D721Med (cell line): ENCODE measurements at regions not wholly inside any gene's neighbourhood (a gene's known extent, or its start where the extent isn't known, plus 50 kb on each side); places are given as distances from the start of the nearest gene placed in this dataset.

ENCODE experiments used
- DNase-seq: peaks from one replicate; pipeline ENCODE4 v3.0.0; 2011; ENCODE audit warnings: low spot score; ENCODE audit not compliant: insufficient read length
- FAIRE-seq: peaks from 2 replicates; lab custom pipeline; 2011; peaks lifted over from hg19 to GRCh38; lab: Jason Lieb, UNC
- CTCF ChIP-seq: IDR thresholded peaks from 2 replicates; pipeline ENCODE4 v1.5.1; 2012; ENCODE audit warnings: mild to moderate bottlenecking, control low read depth; ENCODE audit not compliant: insufficient read depth; ENCODE audit errors: missing control alignments

- FAIRE-seq (no peak), DNase-seq (no peak)
- TF ChIP-seq CTCF = no peak
Measured at GRCh38 chr5:125202353-125202752, 455.9 kb upstream of the ZNF608 start.

- TF ChIP-seq CTCF = no peak
- no peak for DNase-seq
- FAIRE-seq = no peak
Measured at GRCh38 chr5:125202871-125203438, 456.5 kb upstream of the ZNF608 start.

- no peak for TF ChIP-seq CTCF
- DNase-seq = no peak
- FAIRE-seq = no peak
Measured at GRCh38 chr5:125203912-125204311, 457.5 kb upstream of the ZNF608 start.

GRCh38 chr5:125205601-125206225 is 459.3 kb upstream of the ZNF608 start:
- TF ChIP-seq CTCF = no peak
- DNase-seq (no peak), FAIRE-seq (peak; percentile 25)

- no peak for TF ChIP-seq CTCF
- DNase-seq (no peak), FAIRE-seq (no peak)
Measured at GRCh38 chr5:125207856-125208255, 461.4 kb upstream of the ZNF608 start.

GRCh38 chr5:125209650-125210049 is 463.2 kb upstream of the ZNF608 start:
- DNase-seq (no peak), FAIRE-seq (no peak)
- TF ChIP-seq CTCF = no peak

- no peak for TF ChIP-seq CTCF
- no peak for FAIRE-seq
- DNase-seq = no peak
Measured at GRCh38 chr5:125210242-125210947, 464.0 kb upstream of the ZNF608 start.
